Thoracic aorta (tissue), 2 donors: ENCODE measurements at regions not wholly inside any gene's neighbourhood (a gene's known extent, or its start where the extent isn't known, plus 50 kb on each side); places are given as distances from the start of the nearest gene placed in this dataset.

ENCODE experiments used
- ATAC-seq: fragments of 150-250 bp; one replicate; pipeline ENCODE4 v1.8.0; 2017; ENCODE audit warnings: low read depth; ENCODE audit not compliant: insufficient number of reproducible peaks, low FRiP score
- DNase-seq: peaks from one replicate; pipeline ENCODE4 v3.0.0-alpha.2; 2020; ENCODE audit warnings: low spot score
- H3K27ac ChIP-seq, 2 donors: fragments of 200-600 bp; sonication (generic); 1 replicate in 1 of 2; 2 replicates in 1 of 2; pipeline ENCODE4 v1.5.1; 2016; ENCODE audit warnings: mild to moderate bottlenecking in 2 of 2, moderate library complexity in 2 of 2
- H3K27me3 ChIP-seq: fragments of 200-600 bp; sonication (generic); replicated peaks from 2 replicates; pipeline ENCODE4 v1.6.0; 2016; ENCODE audit warnings: mild to moderate bottlenecking; ENCODE audit not compliant: insufficient read depth
- H3K36me3 ChIP-seq: fragments of 200-600 bp; sonication (generic); one replicate; pipeline ENCODE4 v1.5.1; 2016
- H3K4me1 ChIP-seq, 2 donors: fragments of 200-600 bp; sonication (generic); 1 replicate in 1 of 2; 2 replicates in 1 of 2; pipeline versions ENCODE4 v1.5.1 to v1.6.0; 2016; ENCODE audit warnings: low read depth in 2 of 2, mild to moderate bottlenecking in 1 of 2; ENCODE audit not compliant: control insufficient read depth in 1 of 2
- H3K4me3 ChIP-seq: fragments of 200-600 bp; sonication (generic); 2 replicates; pipeline ENCODE4 v1.5.1; 2016; ENCODE audit warnings: mild to moderate bottlenecking
- H3K9me3 ChIP-seq: fragments of 200-600 bp; sonication (generic); 2 replicates; pipeline ENCODE4 v1.5.1; 2016
- TF ChIP-seq, protein P1 (sequence below): fragments of 200-600 bp; sonication (generic); IDR thresholded peaks from one replicate; pipeline ENCODE4 v1.5.1; 2019; ENCODE audit warnings: antibody characterized with exemption

DNA sequence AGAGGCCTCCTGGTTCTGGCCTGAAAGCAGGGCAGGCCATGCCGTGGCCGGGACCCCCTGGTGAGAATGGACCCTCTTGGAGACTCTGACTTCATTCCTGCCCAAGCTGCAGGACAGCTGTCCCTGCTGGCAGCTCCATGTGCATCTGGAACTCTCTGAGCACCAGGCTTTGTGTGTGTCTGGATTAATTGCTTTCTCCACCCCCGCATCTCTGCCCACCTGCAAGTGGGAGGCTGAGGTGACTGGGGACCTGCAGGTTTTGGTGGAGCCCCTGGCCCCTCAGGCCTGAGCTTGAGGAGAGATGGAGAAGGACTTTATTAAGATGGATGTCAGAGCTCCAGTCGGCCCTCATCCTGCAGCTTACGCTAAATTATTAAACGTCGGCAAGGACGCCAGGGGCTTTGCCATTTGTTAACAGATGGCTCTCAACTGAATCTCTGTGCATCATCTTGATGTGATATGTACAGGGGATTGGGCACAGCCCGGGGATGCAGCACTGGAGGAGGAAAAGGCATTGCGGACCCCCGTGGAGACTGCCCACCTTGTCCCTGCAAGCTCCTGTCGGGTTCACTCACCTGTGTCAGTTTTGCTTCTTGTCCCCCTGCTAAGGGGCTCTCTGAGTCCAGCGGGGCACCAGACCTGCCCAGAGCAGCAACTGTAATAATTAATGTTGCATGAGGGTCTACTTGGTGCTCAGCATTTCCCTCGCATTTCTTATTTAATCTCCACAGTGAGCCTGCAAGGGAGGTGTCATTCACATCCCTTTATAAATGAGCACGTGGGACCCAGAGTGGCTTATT is 154.1 kb upstream of the RPL38 start:
- TF ChIP-seq, protein P1, sequence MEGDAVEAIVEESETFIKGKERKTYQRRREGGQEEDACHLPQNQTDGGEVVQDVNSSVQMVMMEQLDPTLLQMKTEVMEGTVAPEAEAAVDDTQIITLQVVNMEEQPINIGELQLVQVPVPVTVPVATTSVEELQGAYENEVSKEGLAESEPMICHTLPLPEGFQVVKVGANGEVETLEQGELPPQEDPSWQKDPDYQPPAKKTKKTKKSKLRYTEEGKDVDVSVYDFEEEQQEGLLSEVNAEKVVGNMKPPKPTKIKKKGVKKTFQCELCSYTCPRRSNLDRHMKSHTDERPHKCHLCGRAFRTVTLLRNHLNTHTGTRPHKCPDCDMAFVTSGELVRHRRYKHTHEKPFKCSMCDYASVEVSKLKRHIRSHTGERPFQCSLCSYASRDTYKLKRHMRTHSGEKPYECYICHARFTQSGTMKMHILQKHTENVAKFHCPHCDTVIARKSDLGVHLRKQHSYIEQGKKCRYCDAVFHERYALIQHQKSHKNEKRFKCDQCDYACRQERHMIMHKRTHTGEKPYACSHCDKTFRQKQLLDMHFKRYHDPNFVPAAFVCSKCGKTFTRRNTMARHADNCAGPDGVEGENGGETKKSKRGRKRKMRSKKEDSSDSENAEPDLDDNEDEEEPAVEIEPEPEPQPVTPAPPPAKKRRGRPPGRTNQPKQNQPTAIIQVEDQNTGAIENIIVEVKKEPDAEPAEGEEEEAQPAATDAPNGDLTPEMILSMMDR: no peak
- Histone ChIP-seq H3K27me3 (no peaks in the 10 kb centered on the region), H3K4me1 (no peaks in the 10 kb centered on the region), H3K27ac (no peak overlapping the region), H3K36me3 (no peaks in the 10 kb centered on the region), H3K9me3 (no peaks in the 10 kb centered on the region), H3K4me3 (no peak overlapping the region)
- DNase-seq: no peak
- no peak for ATAC-seq

DNA sequence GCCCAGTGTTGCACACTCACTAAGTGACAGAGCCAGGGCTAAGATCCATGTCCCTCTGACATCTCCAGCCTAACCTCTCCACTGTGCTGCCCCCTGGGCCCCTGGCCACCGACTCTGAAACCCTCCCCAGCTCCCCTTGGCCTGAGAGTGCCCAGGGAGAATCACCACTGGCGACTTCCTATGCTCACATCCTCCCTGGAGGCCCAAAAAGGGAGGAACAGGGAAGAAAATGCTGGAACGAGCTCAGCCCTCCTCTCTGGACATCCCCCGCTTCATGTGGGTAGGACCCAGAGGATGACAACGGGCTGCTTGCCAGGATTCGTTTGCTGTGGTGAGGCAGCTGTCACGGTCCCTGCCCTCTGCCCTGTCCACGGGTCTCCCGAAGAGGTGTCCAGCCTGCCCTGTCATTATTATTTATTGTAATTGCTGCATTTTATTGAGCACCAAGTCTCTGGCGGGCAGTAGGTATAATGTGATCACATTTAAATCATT is 153.5 kb upstream of the RPL38 start:
- no peak overlapping the region for H3K4me3 ChIP-seq
- H3K4me1 ChIP-seq: no peaks in the 10 kb centered on the region
- H3K27me3 ChIP-seq: no peaks in the 10 kb centered on the region
- DNase-seq: no peak
- no peak for ATAC-seq
- H3K9me3 ChIP-seq: no peaks in the 10 kb centered on the region
- TF ChIP-seq, protein P1: no peak
- H3K36me3 ChIP-seq: no peaks in the 10 kb centered on the region
- no peak overlapping the region for H3K27ac ChIP-seq

DNA sequence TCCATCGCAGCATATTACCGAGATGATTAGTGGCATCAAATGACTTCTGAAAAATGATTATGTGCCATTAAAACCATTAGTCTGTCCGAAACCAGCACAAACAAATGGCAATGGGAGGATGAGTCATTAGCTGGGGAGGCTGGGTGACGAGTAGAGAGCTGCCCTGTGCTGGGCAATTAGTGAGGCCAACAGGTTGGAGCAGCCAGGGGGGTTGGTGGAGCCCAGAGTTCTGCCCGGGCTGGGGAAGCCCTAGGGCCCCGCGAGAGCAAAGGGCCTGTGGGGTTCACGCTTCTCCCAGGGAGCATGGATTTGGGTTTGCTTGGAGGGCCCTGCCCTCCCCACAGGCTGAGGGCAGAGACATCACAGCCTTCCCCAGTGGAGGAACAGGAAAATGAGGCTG is 152.1 kb upstream of the RPL38 start:
- H3K4me1 ChIP-seq: no peaks in the 10 kb centered on the region
- no peaks in the 10 kb centered on the region for H3K9me3 ChIP-seq
- DNase-seq: no peak
- TF ChIP-seq, protein P1: no peak
- H3K27me3 ChIP-seq: no peaks in the 10 kb centered on the region
- H3K27ac ChIP-seq: no peak overlapping the region
- no peaks in the 10 kb centered on the region for H3K36me3 ChIP-seq
- no peak overlapping the region for H3K4me3 ChIP-seq
- ATAC-seq: no peak

DNA sequence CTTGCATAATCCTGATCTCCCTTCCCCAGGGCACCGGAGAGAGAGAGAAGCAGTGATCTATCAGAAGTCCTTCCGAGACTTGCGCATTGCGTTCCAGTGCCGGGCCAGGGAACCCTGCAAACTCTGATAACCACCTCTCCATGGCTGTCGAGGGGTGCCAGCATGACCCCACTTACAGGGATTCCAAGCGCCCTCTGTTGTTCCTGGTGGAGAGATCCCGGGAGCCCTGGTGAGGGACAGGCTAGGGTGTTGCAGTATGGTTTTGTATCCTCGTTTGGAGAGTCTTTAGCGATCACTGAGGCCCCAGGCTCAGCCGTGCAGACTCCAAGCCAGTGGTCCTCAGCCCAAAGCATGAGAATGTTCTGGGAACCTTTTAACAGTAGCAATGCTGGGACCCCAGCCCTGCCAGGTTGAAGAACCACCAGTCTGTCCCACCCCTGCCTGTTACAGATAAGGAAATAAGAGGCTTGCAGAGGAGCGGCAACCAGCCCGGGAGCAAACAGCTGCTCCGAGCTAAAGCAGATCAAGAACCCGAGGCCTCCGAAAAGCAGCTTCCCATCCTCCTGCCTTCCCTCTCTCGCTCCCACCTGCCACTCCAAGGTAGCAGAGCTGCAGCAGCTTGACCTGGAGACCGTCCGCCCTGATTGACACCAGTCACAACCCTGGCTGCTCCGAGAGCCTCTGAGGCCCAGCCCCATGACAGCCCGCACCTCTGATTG is 150.3 kb upstream of the RPL38 start:
- DNase-seq (no peak), ATAC-seq (no peak)
- no peaks in the 10 kb centered on the region for H3K27me3 ChIP-seq
- no peaks in the 10 kb centered on the region for H3K4me1 ChIP-seq
- no peaks in the 10 kb centered on the region for H3K36me3 ChIP-seq
- H3K27ac ChIP-seq: no peak overlapping the region
- TF ChIP-seq, protein P1: no peak
- no peak overlapping the region for H3K4me3 ChIP-seq
- no peaks in the 10 kb centered on the region for H3K9me3 ChIP-seq

DNA sequence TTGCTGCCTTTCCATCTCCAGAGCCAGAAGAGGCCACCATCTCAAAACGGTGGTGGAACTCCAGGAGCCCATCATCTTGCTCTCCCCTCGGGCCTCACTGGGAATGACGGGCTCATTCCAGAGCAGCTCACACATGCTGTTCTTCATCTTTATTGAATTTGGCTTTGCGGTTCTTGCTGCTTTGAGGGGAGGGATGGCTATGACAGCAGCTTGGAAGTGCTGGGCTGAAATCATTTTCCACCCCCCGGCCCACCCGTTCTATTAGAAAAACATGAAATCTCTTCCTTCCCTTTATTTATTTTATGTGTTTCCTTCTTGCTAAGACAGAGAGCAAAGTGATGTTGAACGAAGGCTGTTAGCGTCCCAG is 149.8 kb upstream of the RPL38 start:
- no peaks in the 10 kb centered on the region for H3K4me1 ChIP-seq
- no peaks in the 10 kb centered on the region for H3K36me3 ChIP-seq
- no peak overlapping the region for H3K27ac ChIP-seq
- ATAC-seq: no peak
- no peaks in the 10 kb centered on the region for H3K27me3 ChIP-seq
- TF ChIP-seq, protein P1: no peak
- no peak for DNase-seq
- no peaks in the 10 kb centered on the region for H3K9me3 ChIP-seq
- no peak overlapping the region for H3K4me3 ChIP-seq
